HG03159 (cell line): ENCODE measurements at regions not wholly inside any gene's neighbourhood (a gene's known extent, or its start where the extent isn't known, plus 50 kb on each side); places are given as distances from the start of the nearest gene placed in this dataset.
"Not testable (repeated sequence)": the region's sequence is repeated elsewhere in the genome, so short reads cannot be mapped to it uniquely, and the experiment has no call there.

Experiments used
- ATAC-seq: cut with Tn5 transposase; IDR thresholded peaks from one replicate; pipeline ENCODE4 v1.9.1; 2021; ENCODE audit warnings: mild to moderate bottlenecking, moderate library complexity; ENCODE audit not compliant: unreplicated experiment

- no peak for ATAC-seq
Measured at GRCh38 chr6:179340-179950, 112.8 kb upstream of the DUSP22 start.

- not testable (repeated sequence) for ATAC-seq
Measured at GRCh38 chr6:180091-180694, 112.1 kb upstream of the DUSP22 start.

GRCh38 chr6:181049-181654 is 111.1 kb upstream of the DUSP22 start:
- peak; percentile 77 for ATAC-seq

GRCh38 chr6:183668-184067 is 108.6 kb upstream of the DUSP22 start:
- ATAC-seq: no peak

- ATAC-seq: no peak
Measured at GRCh38 chr6:184161-184700, 108.1 kb upstream of the DUSP22 start.

- no peak for ATAC-seq
Measured at GRCh38 chr6:186340-186965, 105.8 kb upstream of the DUSP22 start.

- ATAC-seq: no peak
Measured at GRCh38 chr6:187210-187861, 105.0 kb upstream of the DUSP22 start.

GRCh38 chr6:188821-189655 is 103.2 kb upstream of the DUSP22 start:
- ATAC-seq: peak; percentile 63

- ATAC-seq: no peak
Measured at GRCh38 chr6:189676-190075, 102.6 kb upstream of the DUSP22 start.

- no peak for ATAC-seq
Measured at GRCh38 chr6:190596-191395, 101.5 kb upstream of the DUSP22 start.

GRCh38 chr6:191487-192312 is 100.6 kb upstream of the DUSP22 start:
- ATAC-seq: no peak

GRCh38 chr6:192313-192664 is 100.0 kb upstream of the DUSP22 start:
- ATAC-seq: no peak

GRCh38 chr6:193180-193579 is 99.1 kb upstream of the DUSP22 start:
- no peak for ATAC-seq

GRCh38 chr6:193773-194310 is 98.4 kb upstream of the DUSP22 start:
- peak; percentile 47 for ATAC-seq

- no peak for ATAC-seq
Measured at GRCh38 chr6:195861-196360, 96.4 kb upstream of the DUSP22 start.

GRCh38 chr6:196543-196942 is 95.7 kb upstream of the DUSP22 start:
- ATAC-seq: no peak

- no peak for ATAC-seq
Measured at GRCh38 chr6:203661-204060, 88.6 kb upstream of the DUSP22 start.

- no peak for ATAC-seq
Measured at GRCh38 chr6:206264-206663, 86.0 kb upstream of the DUSP22 start.
